NCI-H446 (cell line): ENCODE measurements at regions not wholly inside any gene's neighbourhood (a gene's known extent, or its start where the extent isn't known, plus 50 kb on each side); places are given as distances from the start of the nearest gene placed in this dataset.

Experiments used
- DNase-seq, 2 experiments: peaks; one replicate each; lab custom pipeline; 2025; lab: John Stamatoyannopoulos, UW

DNA sequence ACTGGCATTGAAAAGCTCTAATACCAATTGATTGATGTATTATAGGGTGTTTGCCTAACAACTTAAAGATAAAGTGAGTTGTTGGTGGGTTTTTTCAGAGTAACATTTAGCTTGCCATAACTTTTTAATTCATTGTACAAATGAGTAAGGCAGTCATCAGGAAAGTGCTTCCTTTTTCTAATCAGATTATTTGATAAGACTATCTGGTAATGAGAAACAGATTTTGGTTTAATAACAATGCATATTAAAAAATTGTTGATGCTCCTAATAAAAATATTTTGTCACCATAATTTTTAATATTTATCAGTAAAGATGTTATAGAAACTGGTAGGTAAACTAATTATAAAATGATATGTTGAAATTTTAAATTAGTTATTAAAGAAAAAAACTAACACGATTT, 51.3 kb downstream of the BLTP1 start:
- DNase-seq, result no peak

DNA sequence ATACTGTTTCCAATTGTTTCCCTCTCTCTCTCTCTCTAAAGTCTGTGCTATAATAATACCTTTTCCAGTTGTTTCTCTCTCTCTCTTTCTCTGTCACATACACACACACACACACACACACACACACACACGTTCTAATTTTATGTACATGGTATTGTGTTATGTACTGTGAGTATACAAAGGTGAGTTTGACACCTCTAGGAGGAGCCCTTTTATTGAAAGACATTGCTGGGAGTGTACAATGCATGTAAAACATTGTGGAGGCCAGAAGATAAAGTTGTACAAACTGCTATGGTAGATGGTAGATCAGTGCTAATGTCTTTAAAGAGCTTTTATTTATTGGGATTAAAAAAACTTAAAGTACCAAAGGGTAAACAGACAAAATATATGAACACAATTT, 53.6 kb downstream of the BLTP1 start:
- DNase-seq, result no peak

DNA sequence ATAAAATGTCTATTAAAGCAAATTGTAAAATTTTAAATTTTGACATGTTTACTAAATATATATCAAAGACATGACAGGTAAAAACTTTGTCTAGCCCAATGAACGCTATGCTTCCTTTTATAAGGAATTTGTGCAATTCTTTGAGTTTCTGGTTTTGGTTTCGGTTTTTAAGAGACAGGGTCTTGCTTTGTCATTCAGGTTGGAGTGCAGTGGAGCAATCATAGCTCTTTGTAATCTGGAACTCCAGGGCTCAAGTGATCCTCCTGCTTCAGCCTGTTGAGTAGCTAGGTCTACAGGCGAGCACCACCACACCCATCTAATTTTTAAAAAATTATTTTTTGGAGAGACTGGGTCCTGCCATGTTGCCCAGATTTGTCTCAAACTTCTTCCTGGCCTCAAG, 60.7 kb downstream of the BLTP1 start:
- no peak for DNase-seq

DNA sequence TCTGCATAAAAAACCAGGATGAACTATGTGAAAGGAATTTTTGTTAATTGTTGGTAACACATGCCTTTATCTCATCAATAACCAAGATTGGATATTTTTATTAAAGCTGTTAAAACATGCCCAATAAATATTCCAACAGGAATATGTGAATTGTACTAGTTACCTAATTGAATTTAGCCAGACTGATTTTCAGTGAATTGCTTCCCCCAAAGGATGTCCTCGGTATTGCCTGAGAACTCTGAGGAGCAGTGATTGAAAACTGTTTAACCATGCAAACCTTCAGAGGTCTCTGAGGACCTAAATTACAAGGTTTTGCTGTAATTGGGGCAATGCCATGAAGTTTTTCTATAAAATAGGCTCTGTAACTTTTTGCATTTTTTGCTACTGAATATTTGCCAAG, 66.6 kb downstream of the BLTP1 start:
- peak in 1 of 2 experiments; percentile 3 for DNase-seq

DNA sequence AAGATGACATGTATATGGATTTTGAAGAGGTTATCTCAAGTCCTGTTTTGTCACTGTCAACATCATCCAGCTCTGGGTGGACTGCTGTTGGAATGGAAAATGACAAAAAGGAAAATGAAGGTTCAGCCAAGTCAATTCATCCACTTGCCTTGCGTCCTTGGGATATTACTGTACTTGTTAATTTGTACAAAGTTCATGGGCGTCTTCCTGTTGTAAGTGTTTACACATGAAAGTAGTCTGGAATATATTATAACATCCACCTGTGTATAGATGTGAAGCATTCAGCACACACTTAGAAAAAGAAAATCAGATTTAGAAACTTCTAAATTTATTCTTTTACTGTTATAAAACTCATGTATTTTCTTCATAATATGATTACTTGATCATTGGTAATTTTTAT, 67.2 kb downstream of the BLTP1 start:
- no peak for DNase-seq

DNA sequence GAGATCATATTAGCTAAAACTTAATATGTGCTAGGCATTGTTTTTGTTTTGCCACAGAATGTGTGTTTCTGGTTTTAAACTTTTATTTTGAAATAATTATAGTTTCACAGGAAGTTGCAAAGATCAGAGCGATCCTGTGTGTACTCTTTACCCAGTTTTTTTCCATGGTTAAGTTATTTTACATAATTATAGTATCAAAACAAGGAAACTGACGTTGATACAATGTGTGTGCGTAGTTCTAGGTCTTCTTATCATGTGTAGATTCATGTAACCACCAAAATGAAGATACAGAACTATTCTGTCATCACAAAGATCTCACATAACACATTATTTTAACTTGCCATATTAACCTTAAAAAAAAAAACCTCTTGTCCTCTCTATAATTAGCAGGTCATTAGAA, 69.2 kb downstream of the BLTP1 start:
- no peak for DNase-seq

DNA sequence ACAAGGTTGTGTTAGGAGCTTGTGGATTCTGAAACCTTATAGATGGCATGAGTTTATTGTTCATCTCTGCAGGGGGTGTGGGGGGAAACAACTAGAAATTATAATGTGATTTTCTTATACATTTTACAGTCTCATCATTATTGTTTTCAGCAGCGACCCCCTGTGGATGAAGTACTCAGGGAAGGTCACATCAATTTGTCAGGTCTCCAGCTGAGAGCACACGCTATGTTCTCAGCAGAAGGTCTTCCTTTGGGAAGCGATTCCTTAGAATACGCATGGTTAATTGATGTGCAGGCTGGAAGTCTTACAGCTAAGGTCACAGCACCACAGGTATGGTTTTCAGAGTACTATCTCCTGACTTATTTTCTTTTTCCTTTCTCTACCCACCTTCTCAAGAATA, 72.2 kb downstream of the BLTP1 start:
- DNase-seq, result no peak

DNA sequence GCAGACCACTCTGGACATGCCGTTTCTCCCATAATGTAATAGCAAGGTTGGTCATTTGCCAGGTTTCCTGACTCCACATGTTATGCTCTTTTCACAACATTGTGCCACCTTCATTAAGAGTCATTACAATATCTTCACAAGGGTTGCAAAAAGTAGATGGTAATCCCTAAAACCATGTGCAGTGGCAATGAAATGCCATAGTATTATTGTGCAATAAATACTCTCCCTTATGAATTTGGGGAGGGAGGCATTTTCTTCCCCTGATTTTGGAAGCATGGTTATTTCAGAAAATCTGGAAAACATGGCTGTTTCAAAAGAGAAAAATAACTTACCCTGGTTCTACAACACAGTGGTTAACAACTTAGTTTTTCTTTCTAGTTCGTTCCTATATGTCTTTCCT, 75.1 kb downstream of the BLTP1 start:
- DNase-seq, result no peak

DNA sequence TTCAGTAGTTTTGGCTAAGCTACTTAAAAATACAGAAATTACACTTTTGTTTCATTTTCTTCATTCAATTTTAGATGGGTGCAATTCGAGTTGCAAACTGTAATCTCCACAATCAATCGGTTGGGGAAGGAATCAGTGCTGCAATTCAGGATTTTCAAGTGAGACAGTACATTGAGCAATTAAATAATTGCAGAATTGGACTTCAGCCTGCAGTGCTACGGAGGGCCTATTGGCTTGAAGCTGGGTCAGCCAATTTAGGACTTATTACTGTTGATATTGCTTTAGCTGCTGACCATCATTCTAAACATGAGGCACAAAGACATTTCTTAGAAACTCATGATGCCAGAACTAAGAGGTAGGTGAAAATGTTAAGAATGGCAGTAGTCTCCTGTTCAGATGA, 77.7 kb downstream of the BLTP1 start:
- no peak for DNase-seq

DNA sequence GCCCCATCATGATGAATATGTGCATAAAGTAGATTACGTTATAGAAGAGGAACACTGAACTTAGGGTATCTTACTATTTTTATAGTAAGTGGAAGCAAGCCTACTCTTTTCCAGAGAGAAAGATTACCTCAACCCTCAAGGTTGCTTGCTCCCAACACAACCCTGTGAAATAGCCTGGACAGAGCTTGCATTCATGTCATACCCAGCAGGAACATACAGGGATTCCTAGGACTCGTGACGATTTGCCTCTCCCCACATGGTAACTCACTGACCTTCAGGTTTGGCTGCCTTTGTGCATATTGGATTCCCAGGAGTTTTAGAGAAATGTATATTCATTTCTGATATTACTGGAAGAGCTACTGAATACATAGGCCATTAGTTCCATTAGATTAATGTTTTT, 80.5 kb downstream of the BLTP1 start:
- DNase-seq, result no peak

DNA sequence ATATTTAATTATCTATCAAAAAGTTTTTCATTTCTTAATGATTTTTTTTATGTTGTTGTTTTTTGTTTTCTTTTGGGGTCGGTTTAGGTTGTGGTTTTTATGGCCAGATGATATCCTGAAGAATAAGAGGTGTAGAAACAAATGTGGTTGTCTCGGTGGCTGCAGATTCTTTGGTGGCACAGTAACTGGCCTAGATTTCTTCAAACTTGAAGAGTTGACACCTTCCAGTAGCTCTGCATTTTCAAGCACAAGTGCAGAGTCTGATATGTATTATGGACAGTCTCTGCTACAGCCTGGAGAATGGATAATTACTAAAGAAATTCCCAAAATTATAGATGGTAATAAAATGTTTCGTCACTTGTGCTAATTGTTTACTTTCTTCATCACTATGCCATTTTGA, 82.6 kb downstream of the BLTP1 start:
- no peak for DNase-seq

DNA sequence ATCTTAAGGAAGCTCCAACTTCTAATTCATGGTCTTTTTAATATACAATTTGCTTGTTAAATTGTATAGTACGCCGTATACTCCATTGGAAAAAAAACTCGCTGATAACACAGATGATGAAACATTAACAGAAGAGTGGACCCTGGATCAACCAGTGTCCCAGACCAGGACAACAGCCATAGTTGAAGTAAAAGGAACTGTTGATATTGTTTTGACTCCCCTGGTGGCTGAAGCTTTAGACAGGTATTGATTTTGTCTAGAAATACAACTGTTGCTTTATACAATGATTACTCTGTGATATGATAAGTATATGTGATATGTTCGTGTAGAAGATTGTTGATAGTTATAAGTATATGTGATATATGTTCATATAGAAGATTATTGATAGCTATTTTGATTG, 91.7 kb downstream of the BLTP1 start:
- DNase-seq, result no peak

DNA sequence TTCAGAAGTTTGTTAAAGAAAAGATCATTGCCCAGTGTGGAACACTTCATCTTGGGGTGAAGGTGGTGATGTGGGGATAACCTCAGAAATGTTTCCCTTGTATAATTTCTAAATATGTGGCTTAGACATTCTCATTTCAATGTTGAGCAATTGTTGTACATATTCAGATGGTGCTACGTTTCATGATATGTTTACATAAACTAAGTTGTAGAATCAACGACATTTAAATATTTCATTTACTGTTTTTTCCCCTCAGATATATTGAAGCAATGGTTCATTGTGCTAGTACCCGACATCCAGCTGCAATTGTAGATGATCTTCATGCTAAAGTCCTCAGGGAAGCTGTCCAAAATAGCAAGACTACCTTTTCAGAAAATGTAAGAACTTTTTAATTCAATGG, 92.6 kb downstream of the BLTP1 start:
- no peak for DNase-seq

DNA sequence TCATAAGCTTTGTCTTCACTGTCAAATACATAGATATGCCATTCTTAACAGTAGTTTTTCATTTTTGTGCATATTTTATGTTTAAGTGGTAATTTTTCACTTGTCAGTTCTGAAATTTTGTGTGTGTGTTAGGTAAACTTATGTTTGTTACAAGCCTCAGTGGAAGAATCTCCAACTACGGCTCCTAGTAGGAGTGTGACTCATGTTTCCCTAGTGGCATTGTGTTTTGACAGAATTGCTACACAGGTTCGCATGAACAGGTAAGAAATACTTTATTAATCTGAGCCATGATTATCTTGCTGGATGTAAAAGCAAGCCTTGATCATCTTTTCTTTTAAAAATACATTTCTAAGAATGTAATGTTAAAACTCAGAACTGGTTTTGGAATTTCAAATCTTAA, 94.4 kb downstream of the BLTP1 start:
- DNase-seq, result no peak

DNA sequence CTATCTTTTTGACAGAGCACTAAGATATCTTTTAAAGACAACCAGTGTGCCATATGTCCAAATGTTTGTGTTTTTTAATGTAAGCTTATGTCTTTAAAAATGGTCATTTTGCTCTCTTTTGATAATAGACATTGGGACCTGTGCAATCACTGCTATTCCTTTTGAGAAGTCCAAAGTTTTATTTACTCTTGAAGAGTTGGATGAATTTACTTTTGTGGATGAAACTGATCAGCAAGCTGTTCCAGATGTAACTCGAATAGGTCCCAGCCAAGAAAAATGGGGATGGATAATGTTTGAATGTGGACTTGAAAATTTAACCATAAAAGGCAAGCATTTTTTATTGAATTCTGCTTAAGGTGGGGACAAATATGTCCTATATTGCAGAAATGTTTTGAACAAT, 97.2 kb downstream of the BLTP1 start:
- no peak for DNase-seq

DNA sequence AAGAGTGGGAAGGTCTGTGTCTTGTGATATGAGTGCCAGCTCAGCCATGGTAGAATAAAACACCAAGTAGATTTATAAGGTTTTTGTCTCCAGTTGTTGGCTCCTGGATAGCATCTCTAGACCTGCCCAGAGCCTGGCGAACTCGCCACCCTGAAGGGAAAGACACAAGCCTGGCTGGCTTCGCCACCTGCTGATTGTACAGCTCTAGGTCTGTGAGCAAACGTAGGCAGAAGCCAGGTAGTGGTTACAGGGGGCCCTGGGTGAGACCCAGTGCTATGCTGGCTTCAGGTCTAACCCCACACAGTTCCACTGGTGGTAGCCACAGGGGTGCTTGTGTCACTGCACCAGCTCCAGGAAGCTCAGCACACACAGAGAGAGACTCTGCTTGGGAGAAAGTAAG, 100.5 kb downstream of the BLTP1 start:
- no peak for DNase-seq

DNA sequence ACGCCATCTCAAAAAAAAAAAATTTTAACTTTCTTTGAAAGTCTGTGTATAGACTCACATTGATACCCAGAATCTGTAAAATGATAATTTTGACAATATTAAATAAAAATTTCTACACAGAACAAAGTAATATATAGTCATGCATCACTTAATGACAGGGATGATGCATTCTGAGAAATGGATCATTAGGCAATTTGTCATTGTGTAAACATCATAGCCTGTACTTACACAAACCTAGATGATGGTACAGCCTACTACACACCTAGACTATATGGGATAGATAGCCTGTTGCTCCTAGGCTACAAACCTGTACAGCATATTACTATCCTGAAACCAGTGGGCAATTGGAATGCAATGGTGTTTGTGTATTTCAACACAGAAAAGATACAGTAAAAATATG, 107.7 kb downstream of the BLTP1 start:
- DNase-seq, result no peak

DNA sequence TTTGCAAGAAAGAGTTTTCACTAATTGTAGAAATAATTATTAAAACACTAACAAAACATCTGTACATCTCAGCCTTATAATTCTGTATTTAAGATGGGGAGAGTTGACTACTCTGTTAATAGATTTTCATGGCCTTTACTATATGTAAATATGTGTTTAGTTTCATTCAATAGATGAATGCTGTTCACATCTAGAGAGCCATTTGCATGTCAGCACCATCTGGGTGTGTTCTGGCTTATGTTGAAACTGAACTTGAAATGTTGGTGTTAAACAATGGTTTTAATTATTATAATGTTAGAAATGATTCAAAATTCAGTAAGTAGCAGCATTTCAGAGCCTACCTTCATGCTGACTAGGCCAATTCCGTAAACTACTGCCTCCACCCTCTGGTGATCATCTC, 102.5 kb upstream of the ADAD1 start:
- DNase-seq, result no peak

DNA sequence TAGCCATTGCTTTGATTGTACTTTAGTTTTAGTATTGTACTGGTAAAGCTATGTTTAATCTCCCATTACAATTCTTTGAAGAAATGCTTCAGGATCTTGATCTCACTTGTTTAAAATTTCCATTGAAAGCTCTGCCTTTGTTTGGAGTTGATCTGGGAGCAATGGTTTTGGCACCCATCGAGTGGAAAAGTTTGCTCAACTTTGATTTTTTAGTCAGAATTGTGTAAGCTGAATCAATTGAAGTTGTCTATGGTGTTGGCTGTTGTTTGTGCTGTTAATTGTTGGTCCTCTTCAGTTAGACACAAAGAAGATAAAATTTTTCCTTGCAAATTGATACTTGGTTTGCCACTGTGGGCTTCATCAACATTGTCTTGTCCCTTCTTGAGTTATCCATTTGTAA, 99.8 kb upstream of the ADAD1 start:
- no peak for DNase-seq

DNA sequence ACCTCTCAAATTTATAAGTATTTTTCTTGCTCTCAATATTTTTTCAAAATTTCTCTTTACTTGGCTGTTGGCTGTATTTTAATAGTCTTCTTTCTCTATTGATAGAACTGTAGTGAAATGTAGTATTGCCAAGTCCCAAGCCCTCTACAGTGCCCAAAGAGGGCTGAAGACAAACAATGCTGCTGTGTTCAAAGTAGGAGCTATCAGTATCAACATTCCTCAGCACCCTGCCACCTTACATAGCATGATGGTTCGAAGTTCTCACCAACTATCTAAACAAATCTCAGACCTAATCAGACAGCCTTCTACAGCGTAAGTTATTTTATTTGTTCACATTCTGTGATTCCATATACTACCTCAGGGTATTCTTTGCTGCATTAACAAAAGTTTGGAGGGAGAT, 99.1 kb upstream of the ADAD1 start:
- no peak for DNase-seq

DNA sequence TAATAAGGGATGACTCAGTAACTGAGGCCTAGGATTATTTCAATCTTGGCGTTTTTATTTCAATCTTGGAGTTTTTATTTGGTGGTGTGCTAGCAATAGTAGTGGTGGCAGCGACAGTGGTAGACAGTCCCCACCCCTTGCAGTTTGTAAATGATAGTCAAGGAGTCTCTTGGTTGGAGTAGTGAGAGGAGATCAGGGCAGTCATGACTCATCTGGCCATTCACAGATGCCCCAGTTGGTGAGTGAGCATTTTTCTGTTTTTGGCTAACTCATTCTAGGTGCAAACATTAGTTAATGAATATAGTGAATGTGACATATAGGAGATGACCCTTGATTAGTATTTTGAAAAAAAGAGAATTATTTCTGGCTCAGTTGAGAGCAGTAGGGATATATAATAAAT, 93.5 kb upstream of the ADAD1 start:
- no peak for DNase-seq

DNA sequence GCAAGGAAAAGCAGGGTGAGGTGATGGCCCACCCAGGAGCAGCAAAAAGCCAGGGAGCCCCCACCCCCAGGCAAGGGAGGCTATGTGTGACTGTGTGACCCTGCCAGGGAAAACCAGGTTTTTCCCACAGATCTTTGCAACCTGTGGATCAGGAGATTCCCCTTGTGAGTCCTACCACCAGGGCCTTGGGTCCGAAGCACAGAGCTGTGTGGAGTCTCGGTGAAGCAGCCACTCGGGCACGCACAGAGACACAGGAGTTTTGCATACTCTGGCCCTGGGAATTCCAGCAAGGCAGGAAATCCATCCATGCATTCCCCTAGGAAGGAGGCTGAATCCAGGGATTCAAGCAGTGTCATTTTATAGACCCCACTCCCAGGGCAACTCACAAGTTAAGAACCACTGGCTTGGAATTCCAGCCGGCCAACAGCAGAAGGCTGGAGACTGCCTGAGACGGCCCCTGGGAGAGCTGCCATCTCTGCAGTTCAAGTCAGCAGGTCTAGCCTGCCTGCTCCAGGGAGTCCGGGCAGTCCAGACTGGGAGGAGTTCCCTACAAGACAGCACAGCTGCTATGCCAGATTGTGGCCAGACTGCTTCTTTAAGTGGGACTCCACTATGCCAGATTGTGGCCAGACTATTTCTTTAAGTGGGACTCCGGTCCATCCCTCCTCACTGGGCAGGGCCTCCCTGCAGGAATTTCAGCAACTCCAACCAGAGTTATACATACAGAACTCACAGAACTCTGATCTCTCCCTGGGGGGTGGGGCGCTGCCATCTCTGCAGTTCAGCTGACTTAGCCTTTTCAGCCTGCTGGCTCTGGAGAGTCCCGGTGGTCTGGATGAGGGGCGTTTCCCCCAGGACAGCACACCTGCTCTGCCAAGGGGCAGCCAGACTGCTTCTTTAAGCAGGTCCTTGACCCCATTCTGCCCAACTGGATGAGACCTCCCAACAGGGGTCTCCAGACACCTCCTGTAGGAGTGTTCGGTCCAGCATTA, 85.1 kb upstream of the ADAD1 start:
- peak in 1 of 2 experiments; percentile 49 for DNase-seq

DNA sequence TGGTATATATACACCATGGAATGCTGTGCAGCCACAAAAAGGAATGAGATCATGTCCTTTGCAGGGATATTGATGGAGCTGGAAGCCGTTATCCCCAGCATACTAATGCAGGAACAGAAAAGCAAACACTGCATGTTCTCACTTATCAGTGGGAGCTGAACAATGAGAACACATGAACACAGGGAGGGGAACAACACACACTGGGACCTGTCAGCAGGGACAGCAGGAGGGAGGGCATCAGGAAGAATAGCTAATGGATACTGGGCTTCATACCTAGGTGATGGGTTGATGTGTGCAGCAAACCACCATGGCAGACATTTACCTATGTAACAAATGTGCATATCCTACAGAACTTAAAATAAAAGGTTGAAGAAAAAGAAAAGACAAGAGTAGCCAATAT, 81.1 kb upstream of the ADAD1 start:
- no peak for DNase-seq

DNA sequence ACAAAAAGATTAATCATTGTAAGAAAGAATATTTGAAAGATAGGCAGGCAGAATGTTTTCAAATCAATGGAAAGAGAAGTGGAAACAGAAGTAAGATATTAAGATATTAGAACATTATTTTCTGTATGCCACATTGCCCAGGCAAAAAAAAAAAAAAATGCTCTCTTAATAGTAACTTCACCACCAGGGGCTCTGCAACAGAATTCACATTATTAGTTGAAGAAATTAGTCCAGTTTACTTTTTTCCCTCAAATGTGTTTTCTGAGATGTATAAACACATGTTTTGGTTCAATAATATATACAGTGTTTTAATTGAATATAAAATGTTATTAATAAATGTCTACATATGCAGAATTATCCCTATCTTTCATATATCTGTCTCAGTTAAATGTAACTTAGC, 78.0 kb upstream of the ADAD1 start:
- no peak for DNase-seq
